GM19238 (cell line): ENCODE measurements at regions not wholly inside any gene's neighbourhood (a gene's known extent, or its start where the extent isn't known, plus 50 kb on each side); places are given as distances from the start of the nearest gene placed in this dataset.

Experiments used
- DNase-seq: peaks from one replicate; pipeline ENCODE4 v3.0.0; 2011; ENCODE audit warnings: low spot score; ENCODE audit not compliant: insufficient read length

DNA sequence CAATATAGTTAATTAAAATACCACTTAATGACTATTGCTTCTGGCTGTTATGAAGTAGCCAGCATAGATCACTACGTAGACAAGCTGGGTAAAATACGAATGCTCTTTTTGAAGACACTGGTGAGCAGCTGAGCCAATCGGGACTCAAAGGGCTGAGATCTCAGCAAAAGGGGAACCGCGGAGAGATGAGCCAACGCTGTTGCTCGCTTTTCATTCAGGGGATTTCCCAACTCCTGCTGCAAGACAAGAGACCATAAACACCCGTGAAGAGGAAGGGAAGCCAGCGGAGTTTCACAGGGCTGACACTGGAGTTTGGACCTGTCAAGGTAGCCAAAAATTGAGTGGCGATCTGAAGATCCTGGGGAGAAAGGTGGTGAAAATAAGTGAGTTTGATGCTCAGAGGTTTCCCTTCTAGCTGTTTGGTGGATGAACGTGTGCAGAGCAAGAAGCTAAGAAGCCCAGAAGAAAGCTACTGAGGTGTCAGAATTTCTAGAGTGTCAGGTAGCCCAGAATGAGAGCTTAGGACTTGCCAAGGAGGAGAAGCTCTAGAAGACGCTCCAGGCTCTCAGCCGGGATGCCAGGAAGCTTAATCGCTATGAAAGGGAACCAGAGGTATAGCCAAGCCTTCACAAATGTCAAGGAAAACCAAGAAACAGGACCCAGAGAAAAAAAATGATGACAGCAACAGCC lies 79.6 kb upstream of the RNU6ATAC start:
- DNase-seq: peak; percentile 62

DNA sequence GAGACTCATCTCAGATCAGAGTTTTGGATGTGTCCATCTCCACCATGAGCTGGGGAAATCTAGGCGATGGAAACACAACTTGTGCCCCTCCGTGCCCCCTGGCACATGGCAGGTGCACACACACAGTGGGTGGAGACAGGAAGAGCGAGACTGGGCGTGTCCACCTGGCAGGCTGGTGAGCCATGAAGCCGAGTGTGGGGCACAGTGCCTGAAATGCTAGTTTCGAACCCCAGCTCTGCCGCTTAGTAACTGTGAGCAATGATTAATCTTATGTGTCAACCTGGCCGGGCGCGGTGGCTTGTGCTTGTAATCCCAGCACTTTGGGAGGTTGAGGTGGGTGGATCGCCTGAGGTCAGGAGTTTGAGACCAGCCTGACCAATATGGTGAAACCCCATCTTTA lies 80.8 kb upstream of the RNU6ATAC start:
- DNase-seq: no peak

DNA sequence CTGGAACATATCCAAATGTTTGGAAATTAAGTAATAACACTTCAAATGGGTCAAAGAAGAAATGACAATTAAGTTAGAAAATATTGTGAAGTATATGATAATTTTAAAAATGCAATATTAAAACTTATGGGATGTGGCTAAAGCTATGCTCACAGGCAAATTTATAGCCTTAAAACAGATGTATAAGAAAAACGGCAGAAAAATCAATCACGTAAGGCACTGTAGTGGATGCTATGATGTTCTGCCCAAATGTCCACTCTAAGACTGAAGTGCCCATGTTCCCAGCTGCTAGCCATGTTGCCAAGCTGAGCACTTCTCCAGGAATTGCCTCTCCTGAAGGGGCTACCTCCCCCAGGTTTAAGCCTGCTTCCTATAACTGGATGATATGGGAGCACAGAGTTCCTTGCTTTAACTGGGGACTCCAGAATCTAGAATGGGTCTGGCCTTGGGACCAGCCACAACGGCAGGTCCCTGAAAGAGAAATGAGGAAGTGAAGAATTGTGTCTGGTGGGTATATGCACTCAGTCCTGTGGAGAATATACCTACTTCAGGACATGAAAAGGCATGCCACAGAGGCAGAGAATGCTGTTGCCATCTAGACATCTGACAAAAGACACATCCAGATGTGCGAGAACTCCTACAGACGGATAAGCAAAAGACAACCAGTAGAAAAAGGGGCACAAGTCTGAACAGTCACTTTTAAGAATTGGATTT lies 78.2 kb upstream of the RXRA start:
- DNase-seq: no peak

DNA sequence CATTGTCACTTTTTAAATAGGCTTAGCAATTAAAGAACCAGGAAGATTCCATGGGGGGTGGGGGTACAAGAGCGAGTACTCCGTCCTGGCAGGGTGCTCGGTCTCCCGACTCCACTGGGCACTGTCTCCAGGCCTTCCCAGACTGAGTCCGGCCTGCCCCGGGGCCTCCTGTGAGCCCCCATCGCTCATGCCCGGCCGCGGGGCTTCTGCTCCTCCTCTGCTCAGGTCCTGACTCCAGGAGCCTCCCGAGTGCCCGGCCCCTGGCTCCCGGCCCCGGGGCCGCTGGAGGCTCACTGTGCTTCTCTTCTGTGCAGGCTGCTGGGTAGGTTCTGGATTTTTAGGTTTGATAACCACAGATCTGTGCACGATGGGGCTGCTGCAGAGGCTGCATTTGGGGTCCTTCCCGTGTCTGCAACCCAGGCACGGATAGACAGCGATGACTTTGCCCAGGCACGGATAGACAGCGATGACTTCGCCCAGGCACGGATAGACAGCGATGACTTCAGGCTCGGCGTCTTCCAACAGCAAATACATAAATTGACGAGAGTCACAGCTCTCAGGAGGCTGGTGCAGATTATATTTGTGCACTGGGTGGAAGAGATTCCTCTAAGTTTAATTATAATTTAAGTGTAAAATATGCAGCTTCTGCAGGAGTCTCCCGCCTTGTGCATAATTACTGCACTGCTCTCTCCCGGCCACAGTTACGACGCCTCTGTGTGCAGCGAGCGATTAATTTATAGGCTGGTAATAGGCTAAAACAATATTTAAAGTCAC lies 74.8 kb upstream of the RXRA start:
- DNase-seq: no peak

DNA sequence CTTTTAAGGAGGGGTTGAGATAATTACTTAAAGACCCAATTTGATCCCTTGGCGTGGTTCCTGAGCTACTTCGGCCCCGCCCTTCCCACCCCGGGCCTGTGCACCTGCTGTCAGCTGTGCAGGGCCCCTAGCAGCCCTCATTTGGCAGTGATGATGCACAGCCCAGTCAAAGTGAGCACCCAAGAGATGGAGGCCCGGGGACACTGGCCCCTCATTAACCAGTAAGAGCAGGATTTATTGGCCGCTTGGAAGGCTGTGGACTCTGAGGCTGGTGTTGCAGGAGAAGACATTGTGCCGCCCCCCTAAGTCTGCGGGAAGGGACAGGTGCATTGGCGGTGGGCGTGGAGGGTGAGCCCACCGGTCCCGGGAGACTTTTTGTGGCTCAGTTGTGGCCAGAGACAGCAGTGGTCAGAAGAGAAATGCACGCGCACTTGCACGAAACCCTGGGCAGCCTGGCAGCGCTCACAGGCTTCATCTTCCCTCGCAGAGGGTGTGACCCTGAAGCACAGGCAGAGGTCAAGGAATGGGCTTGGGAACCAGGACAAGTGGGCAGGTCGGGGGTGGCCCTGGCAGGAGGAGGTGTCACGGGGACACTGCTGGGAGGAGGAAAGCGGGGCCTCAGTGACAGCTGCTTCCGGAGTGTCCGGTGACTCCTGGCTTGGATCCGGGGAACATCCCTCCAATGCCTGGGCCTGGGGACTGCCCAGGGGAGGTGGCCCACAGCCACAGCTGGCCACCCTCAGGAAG lies 74.0 kb upstream of the RXRA start:
- no peak for DNase-seq

DNA sequence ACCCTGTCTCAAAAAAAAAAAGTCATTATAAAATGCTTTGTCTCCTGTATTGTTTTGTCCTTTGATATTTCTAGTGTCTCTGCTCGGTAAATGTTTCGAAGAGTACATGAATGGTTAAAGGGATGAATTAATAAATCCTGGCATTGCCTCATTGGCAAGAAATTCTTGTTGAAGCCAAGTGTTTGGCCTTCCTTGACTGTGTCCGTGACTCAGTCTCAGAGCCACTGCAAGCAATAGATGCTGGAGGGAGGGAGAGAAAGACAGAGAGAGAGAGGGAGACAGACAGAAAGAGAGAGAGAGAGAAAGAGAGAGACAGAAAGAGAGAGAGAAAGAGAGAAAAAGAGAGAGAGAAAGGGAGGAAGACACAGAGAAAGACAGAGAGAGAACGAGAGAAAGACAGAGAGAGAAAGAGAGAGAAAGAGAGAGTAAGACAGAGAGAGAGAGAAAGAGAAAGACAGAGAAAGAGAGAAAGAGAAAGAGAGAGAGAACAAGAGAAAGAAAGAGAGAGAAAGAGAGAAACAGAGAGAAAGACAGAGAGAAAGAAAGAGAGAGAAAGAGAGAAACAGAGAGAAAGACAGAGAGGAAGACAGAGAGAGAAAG lies 72.5 kb upstream of the RXRA start:
- DNase-seq: no peak

DNA sequence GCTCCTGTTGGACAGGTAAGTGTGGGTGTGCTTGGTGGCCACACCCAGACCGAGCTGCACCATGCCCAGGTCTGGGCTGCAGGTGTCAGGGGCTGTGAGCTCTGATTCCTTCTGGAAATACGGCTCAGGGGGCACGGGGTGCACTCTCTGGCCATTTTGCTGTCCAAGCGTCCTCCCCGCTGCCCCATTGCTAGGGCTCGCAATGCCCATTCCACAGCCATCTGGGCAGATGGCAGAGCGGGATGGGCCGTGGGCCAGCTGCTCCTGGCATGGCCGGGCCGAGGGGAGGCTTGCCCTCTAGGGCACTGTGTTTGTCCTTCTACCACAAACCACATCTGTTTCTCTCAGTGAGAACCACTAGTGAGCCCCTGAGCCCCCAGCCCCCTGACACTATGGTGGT lies 67.9 kb upstream of the RXRA start:
- DNase-seq: no peak

DNA sequence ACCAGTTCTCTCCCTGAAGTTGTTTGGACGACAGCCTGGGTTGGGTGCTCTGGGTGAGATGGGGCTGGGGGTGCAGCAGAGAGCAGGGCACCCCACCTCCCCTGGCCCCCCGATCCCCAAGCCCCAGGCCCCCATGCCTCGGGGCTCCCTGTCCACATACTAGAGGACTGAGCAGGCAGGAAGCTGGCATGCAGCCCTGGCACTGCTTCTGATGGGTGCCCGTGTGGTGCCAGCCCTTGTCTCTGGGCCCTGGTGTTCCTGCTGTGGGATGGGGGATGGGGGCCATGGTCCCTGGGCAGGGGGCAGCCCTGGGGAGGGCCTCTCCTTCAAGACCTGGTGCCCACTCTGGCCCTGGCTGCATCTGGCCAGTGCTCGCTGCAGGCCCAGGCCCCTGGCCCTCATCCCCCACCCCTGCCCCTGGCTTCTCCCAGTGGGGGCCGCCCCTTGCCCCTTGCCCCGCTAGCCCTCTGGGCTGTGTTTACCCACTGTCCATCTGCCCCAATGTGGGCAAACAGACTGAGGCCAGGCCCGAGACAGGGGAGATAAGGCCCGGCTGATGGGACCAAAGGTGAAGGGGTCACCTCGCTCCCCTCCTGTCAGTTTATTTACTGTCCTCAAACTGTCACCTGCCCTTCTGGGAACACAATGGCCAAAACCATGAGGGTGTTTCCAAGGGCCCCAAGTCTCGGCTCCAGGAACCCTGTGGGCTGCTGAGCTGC lies 67.3 kb upstream of the RXRA start:
- no peak for DNase-seq

DNA sequence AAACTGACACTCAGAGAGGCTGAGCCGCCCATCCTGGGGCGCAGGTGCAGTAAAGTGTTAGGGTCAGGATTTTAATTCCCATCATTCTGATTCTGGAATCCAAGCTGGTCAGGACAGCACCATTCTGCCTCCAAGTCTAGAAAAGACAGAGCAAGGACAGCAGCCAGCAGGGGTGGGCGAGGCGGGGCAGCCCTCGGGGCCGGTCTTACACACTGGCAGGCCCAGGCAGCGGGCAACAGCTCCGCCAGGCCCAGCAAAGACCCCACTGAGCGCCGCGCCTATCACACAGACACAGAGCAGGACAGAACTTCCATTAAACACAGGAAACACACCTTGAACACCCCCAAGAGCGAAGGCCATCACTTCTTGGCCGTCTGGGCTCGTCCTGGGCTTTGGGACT lies 66.5 kb upstream of the RXRA start:
- no peak for DNase-seq

DNA sequence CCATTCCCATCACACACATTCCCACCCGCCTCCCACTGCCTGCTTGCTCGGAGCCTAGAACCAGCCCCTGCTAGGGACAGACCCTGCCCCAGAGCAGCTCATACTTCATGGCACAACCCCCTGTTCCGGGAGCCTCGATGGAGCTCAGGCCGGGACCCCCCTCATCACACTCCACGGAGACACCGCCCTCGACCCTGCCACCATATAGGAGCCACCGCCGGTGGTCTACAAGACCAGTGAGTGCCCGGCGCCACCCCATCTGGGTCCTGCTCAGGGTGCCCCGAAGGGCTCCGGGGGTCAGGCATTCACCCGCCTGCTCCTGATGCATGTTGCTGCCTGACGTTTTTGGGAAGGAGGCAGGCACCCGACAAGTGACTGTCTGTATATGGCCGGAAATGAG lies 65.5 kb upstream of the RXRA start:
- no peak for DNase-seq

DNA sequence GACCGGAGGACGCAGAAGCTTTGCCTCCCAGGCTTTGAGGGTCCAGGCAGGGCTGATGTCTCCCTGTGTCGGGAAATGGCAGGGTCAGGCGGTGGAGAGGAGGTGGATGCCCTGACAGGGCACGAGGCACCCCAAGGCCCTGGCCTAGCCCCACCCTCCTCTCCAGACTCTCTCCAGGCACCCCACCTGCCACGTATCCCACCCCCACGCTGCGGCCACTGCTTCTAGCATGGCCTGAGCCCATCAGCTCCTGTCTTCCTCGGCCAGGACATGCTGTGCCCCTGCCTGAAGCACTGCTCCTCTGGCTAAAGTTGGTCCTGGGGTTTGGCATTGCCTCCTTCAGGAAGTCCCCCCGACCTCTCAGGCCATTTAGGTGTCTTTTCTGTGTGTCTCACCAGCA lies 64.2 kb upstream of the RXRA start:
- DNase-seq: no peak

DNA sequence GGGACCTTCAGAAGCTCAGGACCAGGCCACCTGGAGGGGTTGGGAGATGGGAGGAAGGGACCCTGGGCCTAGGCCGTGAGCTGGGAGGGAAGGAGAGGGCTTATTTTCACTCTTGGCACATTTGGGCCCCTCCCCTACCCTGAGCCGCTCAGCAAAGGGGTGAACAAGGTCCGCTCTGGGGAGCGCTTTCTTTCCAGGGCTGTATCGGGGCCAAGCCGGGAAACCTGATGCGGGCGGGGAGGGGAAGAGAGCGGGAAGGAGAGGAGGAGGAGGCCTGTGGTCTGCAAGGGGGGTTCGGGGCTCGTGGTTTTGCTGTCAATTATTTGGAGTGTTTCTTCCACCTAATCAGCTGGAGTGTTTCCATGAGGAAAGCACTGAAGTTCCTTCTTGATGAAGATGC lies 62.7 kb upstream of the RXRA start:
- DNase-seq: no peak

DNA sequence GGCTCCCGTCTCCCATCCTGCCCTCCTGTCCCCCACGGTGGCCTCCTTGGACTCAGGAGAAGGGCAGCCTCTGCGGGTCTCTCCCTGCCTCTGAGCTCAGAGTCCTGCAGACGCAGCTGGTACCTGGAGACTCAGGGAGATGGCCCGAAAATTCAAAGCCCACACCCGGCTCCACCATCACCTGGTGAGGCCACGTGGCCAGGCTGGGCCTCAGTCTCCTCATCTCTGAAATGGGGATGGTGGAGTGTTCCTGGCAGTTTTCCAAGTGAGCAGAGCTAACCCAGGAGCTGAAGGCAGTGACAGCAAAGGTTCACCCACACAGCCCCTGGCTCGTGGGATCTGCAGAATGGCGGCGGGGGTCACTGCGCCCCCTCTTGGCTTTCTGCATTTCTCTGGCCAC lies 62.1 kb upstream of the RXRA start:
- no peak for DNase-seq

DNA sequence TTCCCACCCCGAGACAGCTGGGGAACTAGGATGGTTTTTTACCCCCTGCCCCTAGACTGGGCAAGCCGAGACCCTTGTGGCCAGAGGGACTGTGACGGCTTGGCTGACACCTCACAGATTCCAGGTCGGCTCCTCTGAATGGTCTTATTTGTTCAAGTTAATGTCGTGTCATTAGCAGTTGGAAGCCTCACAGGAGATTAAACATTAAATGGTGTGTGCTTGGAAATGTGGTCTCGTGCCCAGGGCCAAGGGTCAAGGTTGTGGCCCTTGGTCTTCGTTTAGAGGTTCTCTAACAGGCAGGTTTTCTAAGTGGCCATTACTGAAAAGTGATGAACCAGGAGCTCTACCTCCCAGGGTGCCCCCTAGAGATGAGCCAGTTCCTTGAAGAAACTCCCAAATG lies 61.2 kb upstream of the RXRA start:
- no peak for DNase-seq

DNA sequence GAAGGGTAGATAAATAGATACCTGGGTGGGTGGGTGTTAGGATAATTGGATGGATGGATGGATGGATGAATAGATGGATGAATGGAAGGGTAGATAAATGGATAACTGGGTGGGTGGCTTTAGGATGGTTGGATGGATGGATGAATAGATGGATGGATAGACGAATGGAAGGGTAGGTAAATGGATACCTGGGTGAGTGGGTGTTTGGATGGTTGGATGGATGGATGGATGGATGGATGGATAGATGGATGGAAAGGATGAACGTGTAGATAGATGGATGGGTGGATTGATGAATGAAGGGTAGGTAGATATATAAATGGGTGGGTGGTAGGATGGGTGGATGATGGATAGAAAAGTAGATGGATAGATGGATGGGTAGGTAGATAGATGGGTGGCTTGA lies 59.8 kb upstream of the RXRA start:
- no peak for DNase-seq

DNA sequence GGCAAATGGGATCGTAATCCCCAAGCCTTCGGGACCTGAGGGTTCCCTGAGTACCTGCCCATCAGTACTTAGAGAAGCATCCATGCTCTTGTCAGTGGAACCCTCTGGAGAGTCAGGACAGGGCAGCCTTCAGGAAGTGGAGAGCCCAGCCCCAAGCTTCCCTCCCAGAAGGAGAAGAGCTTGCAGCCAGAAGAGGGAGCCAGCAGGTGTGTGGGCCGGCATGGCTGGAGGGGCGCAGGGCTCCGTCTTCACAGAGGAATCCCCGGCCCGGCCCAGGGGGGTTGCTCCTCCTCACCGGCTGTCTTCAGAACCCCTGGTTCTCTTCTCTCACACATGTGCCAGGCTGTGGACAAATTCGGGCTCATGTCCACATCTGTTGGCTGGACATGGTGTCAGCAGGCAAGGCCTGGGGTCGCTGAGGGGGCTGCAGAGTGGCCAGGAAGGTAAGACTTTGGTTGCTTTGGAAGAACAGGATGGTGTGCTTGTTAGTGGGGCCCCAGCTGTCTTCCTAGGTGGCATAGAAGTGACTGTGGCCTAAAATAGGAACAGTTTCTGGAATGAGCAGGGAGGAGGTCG lies 58.9 kb upstream of the RXRA start:
- no peak for DNase-seq

DNA sequence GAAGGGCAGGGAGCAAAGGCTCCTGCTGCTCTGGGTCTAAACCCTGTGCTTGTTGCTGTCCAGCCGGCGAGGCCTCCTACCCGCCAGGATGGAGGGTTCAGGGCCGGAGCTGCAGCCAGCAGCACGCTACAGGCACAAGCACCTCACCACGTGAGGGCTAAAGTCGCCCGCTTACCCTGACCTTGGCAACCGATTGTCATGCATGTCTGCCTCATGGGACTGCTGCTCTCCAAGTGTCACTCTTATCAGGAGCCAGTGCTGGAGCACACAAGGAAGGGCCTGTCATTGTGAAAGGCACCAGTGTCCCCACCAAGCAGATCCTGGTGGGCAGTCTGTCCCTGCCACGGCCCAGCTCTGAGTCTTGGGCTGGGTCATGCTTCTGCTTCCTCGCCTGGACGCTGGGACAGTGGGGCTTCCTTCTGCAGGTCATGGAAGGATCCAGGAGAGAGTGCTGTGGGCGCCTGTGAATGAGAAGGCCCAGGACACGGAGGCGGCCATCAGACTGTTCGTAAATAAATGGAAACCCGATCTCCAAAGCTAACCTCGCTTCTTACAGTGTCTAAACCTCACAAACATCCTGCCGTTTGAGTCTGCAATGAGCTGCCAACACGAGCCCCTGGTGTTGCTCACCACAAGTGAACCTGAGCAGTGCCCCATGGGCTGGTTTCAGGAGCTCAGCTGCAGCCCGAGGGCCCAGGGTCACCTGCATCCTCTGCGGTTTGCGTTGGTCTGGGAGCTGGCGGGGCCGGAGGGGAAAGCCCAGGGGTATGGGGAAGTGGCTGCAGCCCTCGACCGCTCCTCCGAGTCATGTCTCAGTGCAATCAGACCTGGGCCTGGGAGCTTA lies 58.2 kb upstream of the RXRA start:
- peak; percentile 74 for DNase-seq

DNA sequence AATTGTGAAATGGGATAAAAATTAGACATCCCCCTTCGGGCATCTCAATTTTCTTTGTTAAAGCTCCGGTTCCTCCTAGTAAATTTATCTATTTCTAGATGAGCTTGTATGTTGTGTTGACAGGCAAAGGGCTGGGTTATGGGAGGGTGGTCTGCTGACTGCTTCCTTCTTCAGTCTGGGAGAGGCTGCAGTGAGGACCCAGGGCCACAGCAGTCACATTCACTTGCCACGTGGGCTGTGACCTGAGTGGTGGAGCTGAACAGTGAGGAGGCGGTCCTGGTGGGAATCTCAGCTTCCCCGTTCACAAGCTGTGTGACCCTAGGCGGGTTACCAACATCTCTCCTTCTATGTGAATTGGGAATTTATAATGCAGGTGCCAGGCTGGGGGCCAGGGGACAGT lies 57.5 kb upstream of the RXRA start:
- DNase-seq: no peak
